HG03571 (cell line): ENCODE measurements at regions not wholly inside any gene's neighbourhood (a gene's known extent, or its start where the extent isn't known, plus 50 kb on each side); places are given as distances from the start of the nearest gene placed in this dataset.

Source experiments
- ATAC-seq: cut with Tn5 transposase; IDR thresholded peaks from one replicate; pipeline ENCODE4 v1.9.1; 2021; ENCODE audit not compliant: unreplicated experiment

DNA sequence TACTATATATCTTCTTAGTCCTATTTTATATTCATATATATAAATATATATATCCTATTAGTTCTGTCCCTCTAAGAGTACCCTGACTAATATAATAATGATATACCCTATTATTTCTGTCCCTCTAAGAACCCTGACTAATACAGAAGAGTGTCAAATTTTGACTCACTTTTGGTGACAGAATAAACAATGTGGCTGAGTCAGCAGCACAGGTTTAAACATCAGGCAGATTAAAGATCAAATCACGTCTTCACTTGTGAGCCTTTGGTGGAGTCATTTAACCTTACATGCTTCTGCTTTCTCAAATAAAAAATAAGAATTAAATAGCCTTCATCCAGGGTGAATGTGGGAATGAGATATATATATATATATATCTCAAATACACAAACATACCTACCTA is 615.9 kb upstream of the GCFC2 start:
- no peak for ATAC-seq

DNA sequence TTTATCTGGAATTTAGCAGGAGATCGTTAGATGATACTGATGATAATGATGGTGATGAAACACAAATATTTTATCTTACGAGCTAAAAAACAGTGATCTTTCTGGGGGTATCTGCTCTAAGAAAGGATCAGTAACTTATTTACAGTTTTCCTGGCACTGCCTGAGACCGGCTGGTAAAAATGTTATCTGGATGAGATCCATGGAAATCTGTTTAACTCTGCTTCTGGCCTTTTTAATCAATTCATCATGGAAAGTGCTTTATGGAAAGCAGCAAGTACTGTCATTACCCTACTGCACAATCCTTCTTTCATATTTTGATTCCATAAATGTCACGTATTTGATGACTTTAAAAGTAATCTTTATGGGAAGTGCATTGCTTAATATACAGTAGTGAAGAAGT is 612.7 kb upstream of the GCFC2 start:
- no peak for ATAC-seq

DNA sequence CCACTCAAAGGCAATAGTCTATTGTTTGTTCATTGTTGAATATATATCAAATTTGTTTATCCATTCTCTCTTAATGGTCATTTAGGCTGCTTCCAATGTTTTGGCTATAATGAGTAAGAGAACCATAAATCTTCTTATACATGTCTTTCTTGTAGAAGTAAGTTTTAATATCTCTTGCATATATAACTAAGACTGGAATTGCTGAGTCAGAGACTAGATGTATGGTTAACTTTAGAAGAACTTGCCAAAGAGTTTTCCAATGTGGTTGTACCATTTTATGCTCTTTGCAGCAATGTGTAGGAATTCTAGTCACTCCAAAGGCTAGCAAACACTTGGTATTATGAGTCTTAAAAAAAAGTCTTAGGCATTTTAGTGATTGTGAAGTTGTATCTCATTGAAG is 610.0 kb upstream of the GCFC2 start:
- ATAC-seq, result no peak

DNA sequence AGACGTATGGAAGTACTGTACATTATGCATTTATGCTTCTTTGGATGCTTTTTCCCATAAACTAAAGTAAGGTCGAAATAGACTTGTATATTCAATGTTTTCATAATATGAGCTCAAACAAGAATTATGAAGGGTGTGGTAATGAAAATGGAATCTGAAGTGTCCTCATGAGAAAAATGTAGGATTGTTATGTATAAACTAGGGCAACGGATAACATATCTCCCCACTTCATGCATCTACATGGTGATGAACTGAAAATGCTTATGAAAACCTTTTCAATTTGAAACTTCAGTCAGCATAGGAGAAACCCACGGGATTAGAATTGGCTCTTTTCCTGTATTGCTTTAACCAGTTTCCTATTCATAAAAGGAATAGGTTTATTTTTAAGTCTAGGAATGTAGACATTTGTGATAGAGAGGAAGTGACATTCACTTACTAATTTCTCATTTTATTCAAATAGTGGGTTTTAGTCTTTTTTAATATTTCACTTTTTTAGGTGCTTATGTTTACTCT is 608.2 kb upstream of the GCFC2 start:
- ATAC-seq, result no peak

DNA sequence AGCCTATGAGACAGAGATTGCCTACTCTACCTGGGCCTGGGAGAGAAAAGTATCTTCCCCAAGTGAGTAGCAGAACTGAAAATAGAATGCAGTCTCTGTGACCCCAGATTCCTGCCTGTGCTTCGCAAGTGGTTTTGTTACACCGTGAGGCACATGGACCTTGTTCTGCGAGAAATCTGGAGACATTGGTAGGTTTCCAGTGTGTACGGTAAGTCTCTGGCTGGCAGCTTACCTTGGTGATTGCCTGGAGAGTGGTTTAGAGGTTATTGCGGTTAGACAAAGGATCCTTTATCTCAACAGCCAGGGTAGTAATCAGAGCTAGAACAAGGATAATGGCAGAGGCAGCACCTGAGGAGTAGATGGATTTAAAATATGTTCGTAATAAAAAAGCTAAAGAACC is 606.0 kb upstream of the GCFC2 start:
- ATAC-seq, result no peak

DNA sequence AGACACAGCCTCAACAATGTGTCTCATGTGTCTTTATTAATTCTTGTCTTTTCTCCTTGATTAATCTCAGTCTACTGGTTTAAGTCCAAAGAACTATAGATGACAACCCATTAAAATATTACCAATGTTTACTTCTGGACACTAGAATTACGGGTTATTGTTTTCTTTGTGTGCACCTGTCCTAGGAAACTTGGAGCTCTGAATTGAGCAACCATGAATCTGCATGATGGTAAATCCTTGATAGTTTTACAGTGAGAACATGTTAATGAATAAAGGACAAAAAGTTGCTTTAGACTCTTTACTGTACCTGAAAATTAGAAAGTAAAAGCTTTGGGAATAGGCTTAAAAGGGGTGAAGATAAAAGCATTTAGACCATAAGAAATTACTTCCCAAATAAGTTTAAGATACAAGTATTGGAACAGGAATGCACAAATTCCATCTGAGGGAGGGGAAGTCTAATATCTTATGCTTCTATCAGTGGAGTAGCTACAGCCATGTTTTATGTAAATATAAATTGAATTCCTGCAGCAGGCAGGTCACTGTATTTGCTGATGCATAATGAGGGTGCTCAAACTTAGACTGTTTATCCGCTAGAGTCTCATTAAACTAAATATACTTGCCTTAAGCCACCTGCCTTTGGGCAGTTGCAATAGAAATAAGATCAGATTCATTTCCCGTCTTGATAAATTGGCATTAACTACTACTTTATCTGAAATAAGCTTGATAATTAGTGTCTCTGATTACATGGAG is 603.7 kb upstream of the GCFC2 start:
- no peak for ATAC-seq

DNA sequence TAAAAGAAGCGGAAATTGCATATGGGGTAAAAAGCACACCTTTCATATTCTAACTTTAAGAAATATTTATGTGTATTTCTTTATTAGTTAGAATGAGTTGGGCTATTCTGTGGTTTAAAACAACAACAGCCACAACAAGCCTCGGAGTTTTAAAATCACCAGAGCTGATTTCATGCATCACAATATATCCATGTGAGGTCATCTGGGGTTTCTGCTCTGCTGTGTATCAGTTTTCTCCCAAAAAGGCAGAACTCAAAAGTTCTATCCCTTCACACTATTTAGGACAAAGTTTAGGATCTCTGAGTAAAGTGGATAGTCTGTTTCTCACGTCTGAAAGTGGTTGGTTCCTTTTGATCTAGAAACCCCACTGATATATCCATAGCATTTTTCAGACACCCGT is 601.5 kb upstream of the GCFC2 start:
- no peak for ATAC-seq

DNA sequence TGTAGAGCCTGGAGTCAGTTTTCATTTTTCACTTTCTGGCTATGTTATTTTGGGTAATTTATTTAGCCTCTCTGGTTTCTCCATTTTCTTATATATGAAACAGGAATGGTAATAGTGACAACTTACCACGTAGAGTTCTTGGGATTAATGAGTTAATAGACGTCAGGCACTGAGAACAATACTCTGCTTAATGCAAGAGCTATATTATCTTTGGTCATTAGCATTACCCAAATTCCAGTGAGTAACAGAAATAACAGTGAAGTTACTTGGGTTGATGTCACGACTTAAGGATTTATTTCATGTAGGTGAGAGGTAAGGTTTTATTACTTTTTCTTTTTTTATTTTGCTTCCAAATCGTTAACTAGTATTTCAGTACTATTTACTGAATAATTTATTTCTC is 601.0 kb upstream of the GCFC2 start:
- no peak for ATAC-seq

DNA sequence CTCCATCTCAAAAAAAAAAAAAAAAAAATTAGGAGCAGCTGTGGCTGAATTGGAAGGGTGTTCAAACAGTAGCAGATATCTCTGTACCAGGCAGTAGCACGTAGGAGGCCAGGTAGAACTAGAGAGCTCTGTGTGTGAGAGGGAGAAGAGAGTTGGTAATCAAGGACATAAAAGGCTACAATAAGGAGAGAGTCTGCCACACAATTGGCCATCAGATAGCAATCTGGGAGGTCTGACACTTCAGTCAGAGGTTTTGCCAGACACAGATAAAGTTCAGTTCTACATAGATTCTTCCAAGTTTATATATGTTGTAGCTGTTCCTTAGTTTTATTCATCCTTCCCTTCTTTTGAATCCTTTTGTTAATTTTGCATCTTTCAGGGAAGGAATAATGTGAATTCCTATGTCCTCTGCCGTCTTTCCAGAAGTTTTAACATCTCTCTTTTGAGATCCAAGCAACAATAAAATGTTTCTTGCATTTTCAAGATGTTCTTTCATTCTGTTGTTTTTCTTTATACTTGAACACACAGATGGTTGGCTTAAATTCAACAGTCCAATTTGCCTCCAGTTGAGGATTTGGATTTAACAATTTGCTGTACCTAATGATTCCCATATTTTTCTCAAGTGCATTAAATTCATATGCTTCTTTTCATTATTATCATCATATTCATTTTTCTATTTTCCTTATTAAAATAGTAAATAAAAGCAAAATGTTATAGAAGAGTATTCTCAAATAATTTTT is 600.3 kb upstream of the GCFC2 start:
- ATAC-seq, result no peak

DNA sequence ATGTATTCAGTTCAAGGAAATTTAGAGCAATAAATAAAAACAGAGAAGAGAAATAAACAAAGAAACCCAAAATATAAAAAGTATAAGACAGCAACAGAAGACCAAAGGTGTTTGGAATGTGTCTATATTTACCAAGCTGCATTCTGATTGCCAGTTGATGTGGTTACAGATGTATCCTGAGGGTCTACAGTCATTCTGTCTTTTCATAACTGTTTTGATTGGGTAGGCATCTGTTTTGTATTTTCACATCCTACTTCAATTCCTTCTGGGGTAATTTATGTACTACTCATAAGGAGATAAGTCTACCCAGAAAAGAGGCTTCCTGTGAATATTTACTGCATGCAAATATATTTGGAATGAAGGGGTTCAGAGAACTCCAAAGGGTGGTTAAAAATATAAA is 596.8 kb upstream of the GCFC2 start:
- ATAC-seq, result no peak

DNA sequence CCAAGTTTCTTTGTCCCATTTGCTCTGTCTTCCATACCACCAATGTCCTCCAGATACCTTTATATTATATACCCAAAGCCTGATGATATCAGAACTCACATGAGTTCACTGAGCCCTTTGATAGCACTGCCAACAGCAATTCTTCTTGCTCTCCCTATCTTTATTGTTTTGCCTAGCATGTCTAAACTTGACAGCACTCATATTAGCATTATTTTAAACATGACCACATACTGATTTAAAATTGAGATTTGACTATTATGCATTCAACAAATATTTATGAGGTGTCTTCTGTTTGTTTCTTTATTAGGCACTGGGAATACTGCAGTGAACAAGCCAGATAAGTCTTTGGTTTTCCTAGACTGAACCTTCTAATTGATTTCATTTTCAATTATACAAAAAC is 587.3 kb upstream of the GCFC2 start:
- no peak for ATAC-seq

DNA sequence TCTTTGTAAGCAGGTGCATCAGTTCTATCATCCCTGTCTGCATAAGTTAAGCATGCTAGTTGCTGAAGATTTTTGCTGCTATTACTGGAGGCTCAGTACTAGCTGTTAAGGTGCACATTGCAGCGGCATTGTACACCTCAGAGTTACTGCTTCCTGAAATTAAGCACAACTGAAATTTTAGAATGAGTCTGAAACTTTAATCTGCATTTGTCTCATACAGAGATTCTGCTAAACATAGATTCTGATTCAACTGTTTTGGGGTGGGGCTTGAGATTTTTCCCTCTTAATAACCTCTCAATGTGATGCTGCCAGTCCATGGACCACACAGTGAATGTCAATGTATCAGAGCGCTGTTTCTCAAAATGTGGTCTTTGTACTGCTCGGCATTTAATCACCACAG is 585.7 kb upstream of the GCFC2 start:
- no peak for ATAC-seq

DNA sequence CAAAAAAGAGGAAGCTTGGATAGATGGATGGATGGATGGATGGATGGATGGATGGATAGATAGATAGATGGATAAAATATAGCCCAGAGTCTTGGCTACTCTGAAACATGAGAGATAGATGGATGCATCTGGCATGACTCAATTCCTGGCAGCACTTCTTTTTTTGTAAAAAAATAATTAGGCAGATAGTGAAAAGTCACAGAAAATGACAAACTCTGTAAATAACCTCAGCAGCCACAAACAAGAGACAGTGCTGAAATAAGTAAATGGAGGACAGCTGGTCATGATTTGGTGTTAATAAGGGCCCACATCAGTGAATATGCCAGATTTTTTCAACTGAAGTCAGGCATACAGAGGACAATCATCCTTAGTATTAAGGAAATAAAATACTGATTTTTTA is 585.0 kb upstream of the GCFC2 start:
- ATAC-seq, result no peak

DNA sequence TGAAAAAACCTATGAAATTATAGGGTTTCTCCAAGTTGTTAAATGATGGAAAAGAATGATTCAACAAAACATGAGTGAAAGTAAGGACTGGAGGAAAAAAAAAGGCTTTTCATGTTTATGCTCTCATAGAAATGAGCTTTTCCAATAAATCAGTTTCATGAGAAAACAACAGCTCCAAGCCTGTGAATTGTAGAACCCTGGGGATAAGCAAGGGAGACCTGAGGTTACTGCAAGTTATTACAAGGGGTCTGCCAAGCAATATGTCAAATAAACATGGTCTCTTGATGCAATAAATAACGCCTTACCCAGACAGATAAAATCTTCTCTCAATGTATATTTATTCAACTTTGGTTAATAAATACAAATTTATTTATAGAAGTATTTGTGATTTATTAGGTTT is 577.9 kb upstream of the GCFC2 start:
- no peak for ATAC-seq

DNA sequence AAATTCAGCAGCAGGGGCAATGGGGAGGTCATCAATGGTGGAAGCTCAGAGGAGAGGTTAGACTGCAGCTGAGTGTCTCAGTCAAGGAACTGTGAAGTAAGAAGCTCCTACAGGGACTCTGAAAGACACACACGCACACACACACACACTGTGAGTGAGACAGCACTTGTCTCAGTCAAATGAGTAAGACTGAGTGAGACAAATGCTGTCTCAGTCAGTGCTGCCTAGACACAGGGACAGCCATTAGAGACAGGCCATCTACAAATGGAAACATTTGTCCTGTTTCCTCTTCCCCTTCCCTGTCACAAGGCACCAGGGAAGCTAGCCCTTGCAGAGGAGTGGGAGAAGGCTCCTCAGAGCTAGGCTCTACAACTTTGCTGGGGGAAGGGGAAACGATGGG is 577.4 kb upstream of the GCFC2 start:
- ATAC-seq, result no peak

DNA sequence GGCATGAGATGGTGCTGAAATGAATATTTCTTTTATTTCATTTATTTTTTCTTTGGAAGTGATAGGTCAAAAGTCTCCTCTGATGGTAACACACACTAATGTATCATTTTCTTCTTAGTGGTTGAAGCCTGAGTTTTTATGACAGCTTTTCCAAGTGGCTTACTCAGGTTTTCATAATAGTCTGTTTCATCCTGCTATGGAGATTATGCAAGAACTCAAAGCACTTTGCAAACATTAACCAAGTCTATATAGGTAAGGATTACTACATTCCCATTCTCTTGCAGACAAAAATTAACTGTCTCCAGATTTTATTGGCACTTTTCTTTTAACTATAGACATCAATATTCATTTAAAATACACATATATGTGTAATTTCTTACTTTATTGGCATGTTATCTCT is 572.6 kb upstream of the GCFC2 start:
- ATAC-seq, result no peak

DNA sequence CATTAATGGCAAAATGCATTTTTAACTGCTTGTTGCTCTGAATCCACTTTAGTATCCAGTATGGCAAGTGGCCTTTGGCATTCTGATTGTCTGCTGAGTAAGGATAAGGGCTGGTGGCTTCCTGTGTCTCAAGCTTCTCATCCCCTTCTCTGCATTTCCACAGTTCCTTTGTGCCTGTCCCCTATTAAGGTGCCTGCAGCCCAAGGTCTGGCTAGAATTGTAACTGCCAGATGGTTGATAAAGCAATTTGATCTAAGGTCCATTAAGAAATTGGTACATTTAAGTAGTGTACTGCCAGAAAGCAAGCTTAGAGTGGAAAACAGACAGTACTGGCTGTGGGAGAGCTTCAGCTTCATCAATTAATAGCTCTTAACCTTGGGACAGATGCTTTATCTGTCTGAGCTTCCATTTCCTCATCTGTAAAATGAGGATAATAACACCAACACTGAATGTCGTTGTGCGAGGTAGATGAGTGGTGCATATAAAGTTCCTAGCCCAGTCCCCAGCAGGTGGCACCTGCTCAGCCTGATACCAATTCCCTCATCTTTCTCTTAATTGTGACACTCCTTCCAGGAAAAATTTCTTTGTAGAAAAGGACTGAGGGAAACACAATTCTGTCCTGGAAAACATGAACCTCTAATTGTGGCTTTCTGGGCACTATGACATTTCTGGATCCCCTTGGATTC is 570.6 kb upstream of the GCFC2 start:
- ATAC-seq, result no peak

DNA sequence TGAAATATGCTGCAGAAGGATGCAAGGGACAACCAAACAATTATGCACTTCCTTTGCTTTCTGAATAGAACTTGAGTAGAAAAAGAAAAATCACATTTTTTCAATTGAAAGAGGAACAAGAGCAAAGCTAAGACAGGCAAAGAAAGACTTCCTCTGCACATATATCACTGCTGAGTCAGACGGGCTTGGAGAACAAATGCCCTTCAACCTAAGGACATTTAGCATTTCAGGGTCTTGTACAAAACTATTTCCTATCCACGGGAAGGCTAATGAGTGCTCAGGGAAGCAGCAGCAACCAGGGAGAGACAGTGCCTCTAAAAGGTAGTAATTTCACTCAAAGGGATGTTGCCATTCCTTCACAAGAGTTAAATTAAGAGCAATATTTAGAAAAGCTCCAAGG is 570.0 kb upstream of the GCFC2 start:
- no peak for ATAC-seq

DNA sequence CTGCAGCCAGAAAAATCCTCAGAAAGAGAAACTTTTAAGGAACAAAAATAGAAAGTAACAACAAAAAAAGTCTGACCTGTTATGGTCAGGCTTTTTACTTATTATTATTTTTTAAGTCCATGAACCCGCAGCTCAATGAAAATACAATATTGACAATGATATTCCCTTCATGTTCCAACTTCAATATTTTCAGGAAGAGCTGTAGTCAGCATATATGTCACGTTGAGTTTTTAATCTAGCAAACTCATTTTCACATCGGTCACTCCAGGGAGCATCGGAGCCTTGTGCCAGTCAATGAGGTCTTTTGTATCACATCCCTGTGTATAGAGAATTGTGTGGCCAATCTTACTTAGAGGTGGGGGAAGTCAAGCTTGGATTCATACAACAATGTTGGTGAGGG is 568.4 kb upstream of the GCFC2 start:
- ATAC-seq, result no peak

DNA sequence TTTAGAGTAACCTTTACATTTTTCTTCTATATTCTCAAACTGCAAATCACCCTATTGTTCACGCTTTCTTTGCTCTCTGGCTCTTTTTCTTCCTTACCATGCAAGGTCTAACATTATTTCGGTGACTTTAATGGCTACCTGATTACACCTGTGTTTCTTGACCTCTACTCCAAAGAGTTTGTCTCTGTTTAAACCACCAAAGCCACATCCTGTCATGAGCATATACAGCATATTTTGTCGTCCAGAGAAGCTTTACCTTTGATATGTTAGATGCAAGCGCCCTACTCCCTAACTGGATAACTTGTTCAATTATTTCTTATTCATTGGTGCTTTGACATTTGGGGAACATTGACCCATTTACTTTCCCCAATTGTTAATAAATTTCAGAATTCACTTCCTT is 565.1 kb upstream of the GCFC2 start:
- ATAC-seq, result no peak

DNA sequence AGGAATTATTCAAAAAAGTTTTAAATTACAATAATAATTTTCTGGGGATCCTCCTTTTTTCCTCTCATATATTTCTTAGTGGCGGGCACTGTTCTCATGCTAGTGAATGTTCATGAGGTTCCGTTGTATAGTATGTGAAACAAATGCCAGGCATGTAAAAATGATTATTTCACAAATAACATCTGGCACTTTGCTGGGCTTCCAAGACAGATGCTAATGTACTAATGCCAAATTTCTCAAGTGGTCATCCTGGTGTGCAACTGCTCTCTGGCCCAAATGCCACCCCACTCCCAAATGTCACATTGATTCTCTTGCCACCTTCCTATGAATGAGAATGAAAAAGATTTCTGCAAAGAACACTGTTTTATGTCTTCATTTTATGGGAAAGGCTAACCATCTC is 564.0 kb upstream of the GCFC2 start:
- no peak for ATAC-seq

DNA sequence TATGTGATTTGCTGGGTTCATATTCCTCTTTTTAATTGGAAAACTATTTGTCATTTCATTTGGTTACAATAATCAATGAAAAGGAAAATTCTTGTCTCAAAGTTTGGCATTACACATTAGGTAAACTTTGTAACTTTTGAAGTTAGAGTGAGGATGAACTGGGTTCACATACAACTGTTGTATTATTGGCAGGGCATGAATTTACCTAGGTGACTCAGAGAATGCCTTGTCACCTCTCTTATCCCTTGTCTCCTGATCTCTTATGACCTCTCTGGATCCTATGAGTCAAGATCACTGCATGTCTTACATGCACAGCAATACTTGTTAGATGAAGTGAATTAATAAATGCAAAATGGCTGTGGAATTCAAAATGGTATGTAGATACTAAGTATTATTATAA is 563.4 kb upstream of the GCFC2 start:
- ATAC-seq, result no peak
